HG03039 (cell line): ENCODE measurements at regions not wholly inside any gene's neighbourhood (a gene's known extent, or its start where the extent isn't known, plus 50 kb on each side); places are given as distances from the start of the nearest gene placed in this dataset.
"Not testable (repeated sequence)": the region's sequence is repeated elsewhere in the genome, so short reads cannot be mapped to it uniquely, and the experiment has no call there.

ENCODE experiments used
- ATAC-seq: cut with Tn5 transposase; IDR thresholded peaks from one replicate; pipeline ENCODE4 v1.9.1; 2021; ENCODE audit warnings: mild to moderate bottlenecking, moderate library complexity; ENCODE audit not compliant: unreplicated experiment

GRCh38 chr6:49284180-49284579 lies 178.9 kb downstream of the MMUT start:
- no peak for ATAC-seq

GRCh38 chr6:49274809-49275769 lies 188.0 kb downstream of the MMUT start:
- ATAC-seq = not testable (repeated sequence)

- no peak for ATAC-seq
These were observed 193.9 kb downstream of the MMUT start for GRCh38 chr6:49269190-49269589.

DNA sequence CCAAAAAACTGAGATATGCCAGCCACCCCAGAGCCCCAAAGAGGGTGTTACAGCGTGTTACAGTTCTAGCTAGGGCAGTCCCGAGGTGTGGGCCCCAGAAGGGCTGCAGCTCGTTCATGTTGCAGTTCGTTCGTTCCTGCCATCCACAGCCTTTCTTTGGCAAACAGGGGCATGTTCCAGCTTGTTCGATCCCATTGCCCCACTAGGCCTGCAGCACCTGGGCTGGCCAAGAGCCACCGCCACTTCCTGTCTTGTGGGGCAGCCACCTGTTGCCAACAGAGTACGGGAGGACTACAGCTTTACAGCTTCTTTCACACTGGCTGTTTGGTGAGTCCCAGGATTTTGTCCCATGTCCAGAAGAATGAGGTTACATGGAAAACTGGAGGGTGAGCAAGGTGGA lies 198.1 kb downstream of the MMUT start:
- no peak for ATAC-seq

DNA sequence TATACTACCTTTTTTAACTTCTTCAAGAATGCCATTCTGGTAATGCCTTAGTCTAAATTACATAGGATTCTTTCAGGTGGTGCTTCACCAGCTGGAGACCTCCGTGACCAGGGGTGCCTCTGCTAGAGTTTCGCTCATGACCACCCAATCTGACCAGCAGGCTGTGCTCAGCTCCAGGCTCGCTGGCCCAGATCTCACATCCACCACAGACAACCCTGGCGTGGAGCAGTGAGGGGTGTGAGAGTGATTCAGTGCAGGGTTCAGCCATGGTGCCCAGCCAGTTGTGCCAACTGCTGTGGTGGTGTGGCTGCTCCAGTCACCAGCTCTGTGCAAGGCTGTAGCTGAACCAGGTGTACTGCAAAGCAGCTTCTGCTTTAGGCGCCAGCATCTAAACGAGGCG lies 198.6 kb downstream of the MMUT start:
- ATAC-seq = no peak

- no peak for ATAC-seq
These were observed 205.5 kb downstream of the MMUT start for GRCh38 chr6:49257549-49257948.

DNA sequence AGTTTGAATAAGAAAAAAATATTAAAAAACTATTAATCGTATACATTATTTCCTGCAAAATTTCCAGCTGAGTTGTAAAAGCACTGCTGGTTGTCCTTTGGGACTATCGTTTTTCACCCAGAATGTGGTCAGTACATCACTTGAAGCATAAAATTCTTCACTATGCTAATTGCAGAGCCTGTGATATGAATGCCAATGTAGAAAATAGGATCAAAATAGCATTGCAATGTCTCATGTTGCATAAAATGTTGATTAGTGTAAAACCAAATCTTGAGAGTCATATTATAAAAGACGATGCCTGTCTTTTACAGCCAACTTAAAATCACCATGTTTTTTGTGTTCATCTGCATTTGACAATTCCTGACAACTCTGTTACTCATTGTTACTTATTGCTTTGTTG lies 207.7 kb downstream of the MMUT start:
- ATAC-seq = no peak

DNA sequence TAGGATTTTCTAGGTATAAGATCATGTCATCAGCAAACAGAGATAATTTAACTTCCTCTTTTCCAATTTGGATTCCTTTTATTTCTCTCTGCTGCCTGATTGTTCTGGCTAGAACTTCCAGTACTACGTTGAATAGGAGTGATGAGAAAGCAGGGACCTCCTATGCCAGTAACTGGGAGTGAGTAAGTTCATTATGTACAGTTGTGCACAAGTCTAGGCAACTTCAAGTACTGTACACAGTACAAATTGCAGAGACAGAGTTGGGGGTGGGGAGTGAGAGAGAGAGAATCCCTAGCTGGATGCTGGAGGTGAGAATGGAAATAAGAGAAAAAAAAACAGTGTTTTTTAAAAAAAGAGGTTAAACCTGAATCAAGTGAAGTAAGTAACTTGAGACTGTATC lies 210.2 kb downstream of the MMUT start:
- no peak for ATAC-seq

DNA sequence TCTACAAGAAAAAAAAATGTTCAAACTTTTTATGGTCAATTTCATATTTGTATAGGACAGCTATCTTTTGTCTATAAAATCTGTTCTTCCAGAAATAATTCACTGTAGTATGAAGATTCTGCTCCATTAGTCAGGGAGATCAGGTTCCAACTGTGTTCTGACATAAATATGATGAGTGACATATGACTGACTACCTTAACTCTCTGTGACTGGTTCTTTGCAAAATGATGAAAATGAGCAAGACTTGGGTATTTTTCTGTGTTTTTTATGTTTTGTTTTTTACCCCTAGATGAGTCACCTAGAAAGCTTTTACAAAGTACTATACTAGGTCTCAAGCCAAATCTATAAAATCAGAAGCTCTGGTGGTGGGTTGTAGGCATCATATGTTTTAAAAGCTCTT lies 229.6 kb downstream of the MMUT start:
- no peak for ATAC-seq

DNA sequence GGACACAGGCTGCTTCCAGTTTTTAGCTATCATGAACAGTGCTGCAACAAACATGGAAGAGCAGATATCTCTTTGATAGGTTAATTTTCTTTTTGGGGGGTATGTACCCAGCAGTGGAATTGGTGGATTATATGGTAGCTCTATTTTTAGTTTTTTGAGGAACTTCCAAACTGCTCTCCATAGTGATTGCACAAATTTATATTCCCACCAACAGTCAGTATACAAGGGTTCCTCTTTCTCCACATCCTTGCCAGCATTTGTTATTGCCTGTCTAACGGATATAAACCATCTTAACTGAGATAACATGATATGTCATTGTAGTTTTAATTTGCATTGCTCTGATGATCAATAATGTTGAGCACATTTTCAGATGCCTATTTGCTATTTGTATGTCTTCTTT lies 237.6 kb downstream of the MMUT start:
- no peak for ATAC-seq

DNA sequence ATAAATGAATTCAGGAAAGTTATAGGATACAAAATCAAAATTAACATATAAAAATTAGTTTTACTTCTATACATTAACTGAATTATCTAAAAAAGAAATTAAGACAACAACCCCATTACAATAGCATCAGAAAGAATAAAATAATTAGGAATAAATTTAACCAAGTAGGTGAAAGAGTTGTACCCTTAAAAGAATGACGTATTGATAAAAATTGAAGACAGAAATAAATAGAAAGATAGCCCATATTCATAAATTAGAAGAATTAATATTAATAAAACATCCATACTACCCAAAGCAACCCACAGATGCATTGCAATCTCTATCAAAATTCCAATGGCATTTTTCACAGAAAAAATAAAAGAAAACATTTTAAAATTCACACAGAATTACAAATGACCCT lies 242.8 kb downstream of the MMUT start:
- ATAC-seq = no peak

DNA sequence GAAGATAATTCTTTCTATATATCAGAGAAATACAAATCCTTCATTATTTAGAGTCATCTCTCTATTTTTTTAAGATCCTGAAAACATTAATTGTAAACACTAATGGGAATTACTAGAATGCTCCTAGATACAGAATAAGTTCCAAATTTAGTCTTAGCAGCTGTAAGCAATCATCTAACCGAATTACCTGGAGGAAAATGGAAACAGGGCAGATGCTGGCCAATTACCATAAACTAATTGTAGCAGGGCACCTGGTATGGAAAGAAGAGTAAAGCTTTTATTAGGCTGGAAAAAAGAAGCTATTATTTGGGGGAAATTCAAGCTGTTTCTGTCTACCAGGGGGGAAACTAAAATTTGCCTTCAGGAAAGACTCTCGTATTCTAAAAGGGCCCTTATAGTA lies 257.5 kb downstream of the MMUT start:
- ATAC-seq = no peak

DNA sequence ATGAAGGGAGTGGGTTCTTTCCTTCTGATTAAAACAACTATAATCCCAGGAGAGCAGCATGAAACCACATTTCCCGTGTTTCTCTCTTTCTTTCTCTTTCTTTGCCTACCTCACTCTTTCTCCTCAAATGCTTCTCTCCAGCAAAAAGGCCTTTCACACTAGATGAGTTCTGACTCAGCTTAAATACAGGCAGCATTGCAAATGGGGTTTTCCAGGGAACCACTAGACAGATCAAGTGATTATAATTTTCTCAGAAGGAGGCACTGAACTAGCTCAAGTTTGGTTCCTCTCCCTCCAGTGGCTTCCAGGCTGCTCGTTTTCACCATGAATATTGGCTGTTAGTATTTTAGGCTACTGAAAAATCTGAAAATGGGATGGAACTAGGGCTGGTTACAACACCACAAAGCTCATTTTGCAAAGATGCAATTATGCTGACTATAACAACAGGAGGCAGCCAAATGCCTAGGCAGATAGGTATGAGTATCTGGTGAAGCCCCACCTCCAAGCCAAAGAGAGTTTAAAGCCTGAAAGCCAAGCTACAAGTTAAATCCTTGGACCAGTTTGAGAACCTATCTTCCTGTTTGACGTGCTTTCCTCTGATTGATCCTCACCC lies 260.0 kb downstream of the MMUT start:
- no peak for ATAC-seq

DNA sequence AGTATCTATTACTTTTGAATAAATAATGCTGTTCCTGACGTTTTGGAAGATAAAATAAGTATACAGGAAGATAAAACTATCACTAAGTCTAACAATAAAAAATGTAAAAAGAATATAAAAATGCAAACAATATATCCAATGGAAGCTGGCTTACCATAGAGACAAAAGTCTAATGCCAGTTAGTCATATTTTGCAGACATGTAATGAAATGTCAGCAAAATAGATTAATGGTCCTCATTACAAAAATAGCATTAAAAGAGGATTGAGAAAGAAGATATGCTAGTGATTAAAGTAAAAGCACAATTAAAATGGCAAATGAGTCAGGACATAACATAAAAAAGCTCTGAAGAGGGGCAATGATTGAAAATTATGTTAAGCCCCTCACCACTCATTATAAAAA lies 265.0 kb downstream of the MMUT start:
- no peak for ATAC-seq

- ATAC-seq = not testable (repeated sequence)
These were observed 300.7 kb downstream of the MMUT start for GRCh38 chr6:49162379-49162778.

DNA sequence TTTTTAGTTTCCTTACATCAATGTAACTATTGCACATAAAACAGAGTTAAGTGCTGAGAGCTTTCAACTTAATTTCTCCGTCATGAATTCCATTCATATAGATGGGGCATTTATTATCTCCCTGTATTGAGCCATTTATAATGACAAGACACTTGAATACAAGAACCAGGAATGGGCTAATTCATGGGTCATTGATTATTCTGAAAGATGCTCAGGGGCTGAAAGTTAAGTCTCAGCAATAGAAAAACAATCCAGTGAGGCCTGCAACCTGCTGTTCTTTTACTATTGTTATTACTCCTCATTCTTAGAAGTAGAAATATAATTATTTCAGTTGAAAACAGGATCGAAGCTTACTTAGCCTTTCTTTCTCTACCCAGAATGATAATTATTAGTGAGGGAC lies 307.7 kb downstream of the MMUT start:
- ATAC-seq = no peak

DNA sequence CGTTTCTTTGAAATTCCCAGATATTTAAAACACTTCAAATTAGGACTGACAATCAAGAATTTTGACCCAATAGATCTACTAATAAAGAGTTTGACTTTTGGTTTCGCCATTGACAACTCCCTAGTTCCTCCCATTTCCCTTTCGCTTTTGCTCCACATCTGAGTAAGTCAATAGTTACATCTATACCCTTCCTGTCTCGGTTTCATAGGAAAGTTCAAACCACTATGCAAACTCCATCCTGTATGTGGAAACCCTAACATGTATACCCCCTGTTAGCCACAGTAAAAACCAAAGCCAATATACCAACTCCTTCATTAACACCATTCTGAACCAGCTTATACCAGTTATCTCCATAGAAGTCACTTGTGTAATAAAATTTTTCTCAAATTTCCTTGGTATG lies 311.1 kb downstream of the MMUT start:
- ATAC-seq = no peak

- no peak for ATAC-seq
These were observed 311.6 kb downstream of the MMUT start for GRCh38 chr6:49151461-49151860.

GRCh38 chr6:49151033-49151432 lies 312.0 kb downstream of the MMUT start:
- ATAC-seq = no peak

DNA sequence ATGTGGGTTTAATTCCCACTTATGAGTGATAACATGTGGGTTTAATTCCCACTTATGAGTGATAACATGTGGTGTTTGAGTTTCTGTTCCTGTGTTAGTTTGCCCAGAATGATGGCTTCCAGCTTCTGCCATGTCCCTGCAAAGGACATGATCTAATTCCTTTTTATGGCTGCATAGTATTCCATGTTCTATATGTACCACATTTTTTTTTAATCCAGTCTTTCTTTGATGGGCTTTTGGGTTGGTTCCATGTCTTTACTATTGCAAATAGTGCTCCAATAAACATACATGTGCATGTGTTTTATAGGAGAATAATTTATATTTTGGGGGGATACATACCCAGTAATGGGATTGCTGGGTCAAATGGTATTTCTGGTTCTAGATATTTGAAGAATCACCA lies 317.8 kb downstream of the MMUT start:
- no peak for ATAC-seq

DNA sequence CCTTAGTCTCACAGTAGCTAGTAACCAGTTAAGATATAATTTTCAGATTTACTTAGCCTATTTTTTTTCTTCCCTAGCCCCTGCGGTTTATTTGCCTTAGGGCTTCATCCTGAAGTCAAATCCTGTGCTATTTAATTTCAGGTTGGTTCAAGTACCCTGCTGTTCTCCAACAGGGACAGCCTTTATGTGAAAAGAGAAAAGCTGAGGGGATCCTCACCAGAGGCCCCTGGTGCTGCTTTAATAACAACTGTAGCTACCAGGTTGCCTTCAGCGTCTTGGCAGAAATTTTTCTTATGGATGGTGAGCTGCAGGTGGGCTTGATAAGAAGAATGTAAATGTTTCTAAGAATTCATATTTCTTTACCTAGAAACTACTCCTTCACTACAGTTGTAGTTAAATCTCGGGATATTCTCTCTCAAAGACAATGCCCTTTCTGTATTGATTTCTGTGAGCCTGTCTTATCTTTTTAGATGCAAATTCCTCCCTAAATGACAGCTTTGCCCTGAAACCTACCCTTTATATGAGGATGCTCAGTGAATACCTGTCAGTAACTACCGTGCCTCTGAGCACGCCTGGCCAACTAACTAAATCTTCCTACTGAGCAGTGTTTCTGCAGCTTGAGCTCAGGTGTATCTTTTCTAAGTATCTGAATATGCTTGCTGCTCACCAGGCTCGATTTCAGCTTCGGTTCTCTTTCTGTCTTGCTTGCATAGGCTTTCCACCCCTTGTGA lies 320.5 kb downstream of the MMUT start:
- no peak for ATAC-seq

DNA sequence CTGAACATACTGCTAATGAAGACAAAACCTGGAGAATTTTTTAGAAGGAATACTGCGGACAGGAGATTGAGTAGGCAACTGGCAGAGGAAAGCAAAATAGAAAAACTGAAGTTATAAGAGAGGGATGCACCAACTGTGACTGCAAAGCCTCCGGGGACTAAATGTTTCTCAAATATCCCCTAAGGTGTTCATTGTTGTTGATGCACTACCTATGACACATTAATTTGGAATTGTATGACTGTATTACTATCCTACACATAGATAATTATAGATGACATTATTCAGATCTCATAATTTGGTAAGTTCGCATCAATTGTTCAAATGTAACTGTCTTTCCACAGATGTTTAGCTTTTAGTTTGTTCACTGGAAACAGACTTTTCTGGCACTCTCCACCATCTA lies 341.1 kb downstream of the MMUT start:
- no peak for ATAC-seq
